ENCODE measurements at regions not wholly inside any gene's neighbourhood (a gene's known extent, or its start where the extent isn't known, plus 50 kb on each side); places are given as distances from the start of the nearest gene placed in this dataset.
"Not testable (repeated sequence)": the region's sequence is repeated elsewhere in the genome, so short reads cannot be mapped to it uniquely, and the experiment has no call there.

DNA sequence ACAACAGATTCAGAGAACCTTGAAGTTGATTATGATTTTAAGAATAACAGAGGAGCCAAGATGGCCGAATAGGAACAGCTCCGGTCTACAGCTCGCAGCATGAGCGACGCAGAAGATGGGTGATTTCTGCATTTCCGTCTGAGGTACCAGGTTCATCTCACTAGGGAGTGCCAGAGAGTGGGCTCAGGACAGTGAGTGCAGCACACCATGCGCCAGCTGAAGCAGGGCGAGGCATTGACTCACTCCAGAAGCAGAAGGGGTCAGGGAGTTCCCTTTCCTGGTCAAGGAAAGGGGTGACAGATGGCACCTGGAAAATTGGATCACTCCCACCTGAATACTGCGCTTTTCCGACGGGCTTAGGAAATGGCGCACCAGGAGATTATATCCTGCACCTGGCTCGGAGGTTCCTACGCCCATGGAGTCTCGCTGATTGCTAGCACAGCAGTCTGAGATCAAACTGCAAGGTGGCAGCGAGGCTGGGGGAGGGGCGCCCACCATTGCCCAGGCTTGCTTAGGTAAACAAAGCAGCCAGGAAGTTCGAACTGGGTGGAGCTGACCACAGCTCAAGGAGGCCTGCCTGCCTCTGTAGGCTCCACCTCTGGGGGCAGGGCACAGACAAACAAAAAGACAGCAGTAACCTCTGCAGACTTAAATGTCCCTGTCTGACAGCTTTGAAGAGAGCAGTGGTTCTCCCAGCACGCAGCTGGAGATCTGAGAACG is 670.2 kb downstream of the XIRP2 start:
- H3K18ac ChIP-seq (ENCODE audit: extremely low read depth, low read length); H3K14ac ChIP-seq (ENCODE audit: insufficient read length); H3K56ac ChIP-seq (replicated peaks; ENCODE audit: insufficient read length, low read depth, low read length); H2AFZ ChIP-seq (ENCODE audit: low read length); H3K23me2 ChIP-seq (ENCODE audit: low read depth, low read length); H3K79me2 ChIP-seq (ENCODE audit: control insufficient read depth in 1 of 2, insufficient read depth in 2 of 2, low read length in 2 of 2); H3K79me1 ChIP-seq (ENCODE audit: low read depth, low read length); FAIRE-seq; H4K5ac ChIP-seq (ENCODE audit: insufficient read length, low read depth, low read length); H3K9ac ChIP-seq (replicated peaks in 1 of 4; ENCODE audit: extremely low read depth in 1 of 4, low read depth in 3 of 4, low read length in 3 of 4); H2BK120ac ChIP-seq (replicated peaks; ENCODE audit: low read depth, low read length); H2AK5ac ChIP-seq (ENCODE audit: low read depth, low read length); H3K4me2 ChIP-seq (ENCODE audit: insufficient read depth in 1 of 2, low read depth in 2 of 2, low read length in 2 of 2); H2BK15ac ChIP-seq (ENCODE audit: low read length); H2BK20ac ChIP-seq (ENCODE audit: low read length); H2BK5ac ChIP-seq (ENCODE audit: low read depth, low read length); H3K4ac ChIP-seq (replicated peaks; ENCODE audit: insufficient read length, low read depth, low read length); H3K27me3 ChIP-seq (replicated peaks in 1 of 4; ENCODE audit: control insufficient read depth in 3 of 4, extremely low read depth in 1 of 4, insufficient read depth in 3 of 4, low read length in 3 of 4); H3K27ac ChIP-seq (ENCODE audit: low read depth, low read length); H4K91ac ChIP-seq (replicated peaks; ENCODE audit: insufficient read length, low read length); H2BK12ac ChIP-seq (ENCODE audit: low read depth, low read length); H4K20me1 ChIP-seq (replicated peaks in 1 of 2; ENCODE audit: control insufficient read depth in 1 of 2, insufficient read depth in 2 of 2, low read length in 2 of 2); POLR2A ChIA-PET (ENCODE audit: partially characterized antibody); DNase-seq (ENCODE audit: low read depth in 1 of 2, low spot score in 2 of 2); H3K23ac ChIP-seq (ENCODE audit: insufficient read length); H3K4me1 ChIP-seq (replicated peaks in 1 of 4; ENCODE audit: control insufficient read depth in 3 of 4, insufficient read depth in 4 of 4, low read length in 3 of 4); H4K8ac ChIP-seq (ENCODE audit: extremely low read depth, insufficient read depth, low read length): not testable (repeated sequence)
- H3K4me3 ChIP-seq (ENCODE audit: extremely low read depth in 1 of 4, insufficient read depth in 2 of 4, low read depth in 3 of 4, low read length in 4 of 4): 0 out of 8 replicates have a peak overlapping the region, but pooled peaks of 1 of the 4 experiments have one; percentile 3
- 95% methylated on average over 14 of the region's 20 CpGs; no CpG with 5 or more reads in 1 of the 2 experiments for WGBS, 2 experiments (ENCODE audit: extremely low coverage in 1 of 2, insufficient coverage in 1 of 2, insufficient read length in 1 of 2, insufficient replicate concordance in 2 of 2, low coverage in 1 of 2, low lambda C conversion rate in 2 of 2, missing lambda C conversion rate in 1 of 2)
- CTCF ChIA-PET (ENCODE audit: partially characterized antibody): interaction anchor here (1.2 kb wide), 1 partner anchor 335 kb away, joined by 3 read pairs; no protein-coding TSS in a partner anchor
- peaks cover 15 to 24% of the 10 kb centered on the region in 2 experiments for H3K9me3 ChIP-seq (ENCODE audit: insufficient read depth in 2 of 2, low read depth in 1 of 2, low read length in 1 of 2)
- H3K36me3 ChIP-seq (ENCODE audit: control insufficient read depth in 2 of 4, insufficient read depth in 4 of 4, low read length in 3 of 4): peaks cover 0 to 24% (median 11%) of the 10 kb centered on the region in 4 experiments; a peak in 3 of 8 replicates
